Breast epithelium (tissue), 4 donors: ENCODE measurements at regions not wholly inside any gene's neighbourhood (a gene's known extent, or its start where the extent isn't known, plus 50 kb on each side); places are given as distances from the start of the nearest gene placed in this dataset.

Experiments
- DNase-seq, 2 donors: peaks; one replicate each; pipeline ENCODE4 v3.0.0-alpha.2; 2019; ENCODE audit warnings: low spot score in 2 of 2
- H3K27ac ChIP-seq, 2 donors: fragments of 200-600 bp; sonication (generic) in 1 of 2; one replicate each; pipeline ENCODE4 v1.5.1; 2016 to 2019; ENCODE audit warnings: mild to moderate bottlenecking in 1 of 2
- H3K27me3 ChIP-seq, 2 donors: fragments of 200-600 bp; sonication (generic) in 1 of 2; one replicate each; pipeline versions ENCODE4 v1.5.1 to v1.6.0; 2017 to 2019; ENCODE audit warnings: control low read depth in 1 of 2, mild to moderate bottlenecking in 1 of 2
- H3K36me3 ChIP-seq: fragments of 200-600 bp; one replicate; pipeline ENCODE4 v1.5.1; 2019
- H3K4me1 ChIP-seq, 2 donors: fragments of 200-600 bp; sonication (generic); one replicate each; pipeline ENCODE4 v1.5.1; 2016 to 2019; ENCODE audit warnings: control low read depth in 1 of 2
- H3K4me3 ChIP-seq, 3 donors: fragments of 200-600 bp; sonication (generic); 1 replicate in 2 of 3; 2 replicates in 1 of 3; pipeline ENCODE4 v1.5.1; 2016 to 2019; ENCODE audit warnings: mild to moderate bottlenecking in 3 of 3, moderate library complexity in 2 of 3
- H3K9me3 ChIP-seq, 2 donors: fragments of 200-600 bp; sonication (generic) in 1 of 2; one replicate each; pipeline ENCODE4 v1.5.1; 2016 to 2019; ENCODE audit warnings: control low read depth in 1 of 2
- CTCF ChIP-seq, 3 donors: fragments of 450-650 bp; IDR thresholded peaks; one replicate each; pipeline ENCODE4 v1.5.1; 2016 to 2017; ENCODE audit warnings: antibody characterized with exemption in 3 of 3, mild to moderate bottlenecking in 3 of 3, moderate library complexity in 3 of 3
- POLR2A ChIP-seq: fragments of 450-650 bp; IDR thresholded peaks from one replicate; pipeline ENCODE4 v1.6.1; 2016; ENCODE audit warnings: antibody characterized with exemption, mild to moderate bottlenecking, moderate library complexity
- POLR2AphosphoS5 ChIP-seq, 3 donors: sonication (generic); formaldehyde crosslinking; IDR thresholded peaks; one replicate each; pipeline ENCODE4 v1.6.1; 2017; ENCODE audit warnings: antibody characterized with exemption in 3 of 3
- intact Hi-C: fragments of 100-400 bp; cut with DNase I; formaldehyde crosslinking; loops from one replicate; pipeline ENCODE4 v1.15.1; 2023; ENCODE audit warnings: low total_unique reads

GRCh38 chr5:101976933-101977332 is 319.2 kb downstream of the SLCO4C1 start:
- no peak for DNase-seq
- Histone ChIP-seq H3K27ac (no peak overlapping the region), H3K36me3 (no peaks in the 10 kb centered on the region), H3K4me3 (no peak overlapping the region), H3K9me3 (no peaks in the 10 kb centered on the region), H3K4me1 (no peaks in the 10 kb centered on the region), H3K27me3 (no peaks in the 10 kb centered on the region)
- TF ChIP-seq CTCF (IDR thresholded peaks at IDR 0.05) (no peak), POLR2A (no peak), POLR2AphosphoS5 (IDR thresholded peaks at IDR 0.05) (no peak)
- intact Hi-C loops = no loop called here

- intact Hi-C loops = no loop called here
- Histone ChIP-seq H3K4me1 (no peaks in the 10 kb centered on the region), H3K4me3 (no peak overlapping the region), H3K36me3 (no peaks in the 10 kb centered on the region), H3K27ac (no peak overlapping the region), H3K27me3 (no peaks in the 10 kb centered on the region), H3K9me3 (no peaks in the 10 kb centered on the region)
- no peak for DNase-seq
- TF ChIP-seq POLR2A (no peak), POLR2AphosphoS5 (IDR thresholded peaks at IDR 0.05) (no peak), CTCF (IDR thresholded peaks at IDR 0.05) (no peak)
These were observed 326.3 kb downstream of the SLCO4C1 start for GRCh38 chr5:101969742-101970141.

- intact Hi-C loops = no loop called here
- Histone ChIP-seq H3K4me3 (no peak overlapping the region), H3K9me3 (no peaks in the 10 kb centered on the region), H3K27me3 (no peaks in the 10 kb centered on the region), H3K36me3 (no peaks in the 10 kb centered on the region), H3K27ac (no peak overlapping the region), H3K4me1 (no peaks in the 10 kb centered on the region)
- no peak for TF ChIP-seq POLR2AphosphoS5 (IDR thresholded peaks at IDR 0.05)
- no peak for TF ChIP-seq POLR2A
- no peak for TF ChIP-seq CTCF (IDR thresholded peaks at IDR 0.05)
- DNase-seq = no peak
These were observed 329.6 kb downstream of the SLCO4C1 start for GRCh38 chr5:101966476-101966875.

GRCh38 chr5:101955891-101956290 is 340.2 kb downstream of the SLCO4C1 start:
- intact Hi-C loops = no loop called here
- H3K9me3 ChIP-seq = no peaks in the 10 kb centered on the region
- H3K4me1 ChIP-seq = no peaks in the 10 kb centered on the region
- H3K27ac ChIP-seq = no peak overlapping the region
- H3K27me3 ChIP-seq = no peaks in the 10 kb centered on the region
- DNase-seq = no peak
- H3K36me3 ChIP-seq = no peaks in the 10 kb centered on the region
- TF ChIP-seq POLR2A (no peak), CTCF (IDR thresholded peaks at IDR 0.05) (no peak), POLR2AphosphoS5 (IDR thresholded peaks at IDR 0.05) (no peak)
- H3K4me3 ChIP-seq = no peak overlapping the region

GRCh38 chr5:101950019-101950418 is 346.1 kb downstream of the SLCO4C1 start:
- Histone ChIP-seq H3K4me1 (no peaks in the 10 kb centered on the region), H3K27ac (no peak overlapping the region), H3K4me3 (no peak overlapping the region), H3K36me3 (no peaks in the 10 kb centered on the region), H3K27me3 (no peaks in the 10 kb centered on the region), H3K9me3 (no peaks in the 10 kb centered on the region)
- TF ChIP-seq POLR2A = no peak
- TF ChIP-seq CTCF (IDR thresholded peaks at IDR 0.05) = no peak
- no peak for TF ChIP-seq POLR2AphosphoS5 (IDR thresholded peaks at IDR 0.05)
- intact Hi-C loops = no loop called here
- DNase-seq = no peak
